PC-9 (cell line): ENCODE measurements at regions not wholly inside any gene's neighbourhood (a gene's known extent, or its start where the extent isn't known, plus 50 kb on each side); places are given as distances from the start of the nearest gene placed in this dataset.

ENCODE experiments used
- CTCF ChIP-seq: fragments of 200-600 bp; sonication (generic); conservative IDR thresholded peaks from 2 replicates; pipeline ENCODE4 v1.6.1; 2017; ENCODE audit warnings: mixed run types, antibody characterized with exemption, mild to moderate bottlenecking, moderate library complexity
- EZH2 ChIP-seq: fragments of 200-600 bp; sonication (generic); IDR thresholded peaks from 2 replicates; pipeline ENCODE4 v1.8.0; 2017; ENCODE audit warnings: antibody characterized with exemption, low read depth

GRCh38 chr3:107013641-107014040 is 363.6 kb upstream of the CCDC54 start:
- no peak for TF ChIP-seq CTCF
- TF ChIP-seq EZH2: no peak
